ENCODE measurements at regions not wholly inside any gene's neighbourhood (a gene's known extent, or its start where the extent isn't known, plus 50 kb on each side); places are given as distances from the start of the nearest gene placed in this dataset.

DNA sequence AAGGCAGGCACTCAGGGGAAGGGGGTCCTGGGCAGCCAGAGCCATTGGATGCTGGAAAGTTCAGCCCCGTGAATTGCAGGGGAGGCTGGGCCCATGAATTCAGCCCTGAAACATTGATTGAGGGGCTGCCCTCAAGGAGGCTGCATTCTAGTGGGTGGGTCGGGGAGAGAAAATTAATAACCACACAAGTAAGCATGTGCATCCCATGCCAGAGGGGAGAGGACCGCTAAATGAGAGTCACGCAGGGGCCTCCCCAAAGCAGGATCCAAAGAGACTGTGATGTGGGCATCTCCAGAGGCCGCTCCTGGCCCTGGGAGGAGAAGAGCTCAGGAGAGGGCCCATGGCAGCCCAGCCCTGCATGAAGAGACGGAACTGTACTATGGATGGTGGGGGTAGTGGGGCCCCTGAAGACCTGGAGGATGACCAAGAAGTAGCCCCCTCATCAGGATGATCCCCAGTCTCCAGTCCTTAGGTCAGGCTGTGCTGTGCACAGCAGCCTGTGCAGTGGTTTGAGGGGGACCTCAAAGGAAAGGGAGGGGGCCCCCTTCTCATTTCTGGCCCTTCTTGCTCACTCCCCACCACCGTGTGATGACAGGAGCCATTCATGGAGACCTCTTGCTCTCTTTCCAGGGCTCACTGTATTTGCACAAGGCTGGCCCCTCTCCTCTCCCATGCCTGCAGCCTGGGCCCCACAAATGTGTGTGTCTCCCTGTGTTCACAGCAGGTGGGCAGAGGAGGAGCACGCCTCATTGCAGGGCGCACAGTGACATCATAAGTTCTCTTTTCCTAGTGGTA lies 233.6 kb upstream of the IRX1 start:
- H3K27ac ChIP-seq = no peak overlapping the region
- in situ Hi-C loops (cut with HindIII; ENCODE audit: low pct_ligation_motif_present, low sequenced_read_pairs) = no loop called here
- DNase-seq = no peak
- no peaks in the 10 kb centered on the region for H3K27me3 ChIP-seq (replicated peaks)
- TF ChIP-seq, protein P1, sequence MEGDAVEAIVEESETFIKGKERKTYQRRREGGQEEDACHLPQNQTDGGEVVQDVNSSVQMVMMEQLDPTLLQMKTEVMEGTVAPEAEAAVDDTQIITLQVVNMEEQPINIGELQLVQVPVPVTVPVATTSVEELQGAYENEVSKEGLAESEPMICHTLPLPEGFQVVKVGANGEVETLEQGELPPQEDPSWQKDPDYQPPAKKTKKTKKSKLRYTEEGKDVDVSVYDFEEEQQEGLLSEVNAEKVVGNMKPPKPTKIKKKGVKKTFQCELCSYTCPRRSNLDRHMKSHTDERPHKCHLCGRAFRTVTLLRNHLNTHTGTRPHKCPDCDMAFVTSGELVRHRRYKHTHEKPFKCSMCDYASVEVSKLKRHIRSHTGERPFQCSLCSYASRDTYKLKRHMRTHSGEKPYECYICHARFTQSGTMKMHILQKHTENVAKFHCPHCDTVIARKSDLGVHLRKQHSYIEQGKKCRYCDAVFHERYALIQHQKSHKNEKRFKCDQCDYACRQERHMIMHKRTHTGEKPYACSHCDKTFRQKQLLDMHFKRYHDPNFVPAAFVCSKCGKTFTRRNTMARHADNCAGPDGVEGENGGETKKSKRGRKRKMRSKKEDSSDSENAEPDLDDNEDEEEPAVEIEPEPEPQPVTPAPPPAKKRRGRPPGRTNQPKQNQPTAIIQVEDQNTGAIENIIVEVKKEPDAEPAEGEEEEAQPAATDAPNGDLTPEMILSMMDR (IDR thresholded peaks at IDR 0.05; ENCODE audit: low read depth, low read length, missing control alignments) = no peak
- no peaks in the 10 kb centered on the region for H3K36me3 ChIP-seq (replicated peaks)
- no peak overlapping the region for H3K4me3 ChIP-seq (ENCODE audit: low read depth, low read length)

DNA sequence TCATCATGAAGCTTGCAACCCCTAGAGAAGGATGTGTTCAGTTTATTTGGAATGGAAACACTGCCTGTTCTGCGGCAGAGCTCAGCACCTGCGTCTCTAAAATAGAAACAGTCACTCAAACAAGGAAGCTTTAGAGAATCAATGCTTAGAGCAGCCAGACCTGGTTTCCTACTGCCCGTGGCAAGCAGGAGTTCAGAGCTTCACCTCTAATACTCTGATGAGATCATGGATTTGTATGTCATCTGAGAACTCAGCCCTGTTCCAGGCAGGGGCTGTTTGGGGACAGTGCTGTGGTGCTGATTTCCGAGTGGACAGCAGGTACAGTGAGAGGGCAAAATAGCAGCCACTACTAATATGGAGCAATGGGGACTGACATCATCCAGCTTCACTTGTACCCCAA lies 236.0 kb upstream of the IRX1 start:
- no peak for DNase-seq
- Histone ChIP-seq H3K27ac (no peak overlapping the region), H3K27me3 (replicated peaks) (no peaks in the 10 kb centered on the region), H3K36me3 (replicated peaks) (no peaks in the 10 kb centered on the region), H3K4me3 (ENCODE audit: low read depth, low read length) (no peak overlapping the region)
- TF ChIP-seq, protein P1 (IDR thresholded peaks at IDR 0.05; ENCODE audit: low read depth, low read length, missing control alignments) = no peak
- in situ Hi-C loops (cut with HindIII; ENCODE audit: low pct_ligation_motif_present, low sequenced_read_pairs) = no loop called here

DNA sequence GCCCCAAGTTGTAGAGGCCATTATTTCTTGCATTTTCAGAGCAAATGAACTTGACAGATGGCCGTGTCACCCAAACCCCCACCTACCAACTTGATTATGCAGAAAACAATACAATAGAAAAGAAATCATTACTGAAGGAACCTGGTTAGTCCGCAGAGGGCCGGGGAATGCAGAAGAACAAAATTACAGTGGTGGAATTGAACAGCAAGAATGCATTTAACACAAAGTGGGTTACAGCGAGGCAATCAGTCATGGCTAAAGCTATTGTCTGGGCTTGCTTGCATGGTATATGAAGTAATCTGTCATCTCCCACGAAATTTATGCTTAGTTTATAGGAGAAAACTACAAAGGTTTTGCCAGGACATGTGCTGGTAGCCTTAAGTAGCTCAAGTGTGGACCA lies 238.3 kb upstream of the IRX1 start:
- no peak for DNase-seq
- TF ChIP-seq, protein P1 (IDR thresholded peaks at IDR 0.05; ENCODE audit: low read depth, low read length, missing control alignments) = no peak

DNA sequence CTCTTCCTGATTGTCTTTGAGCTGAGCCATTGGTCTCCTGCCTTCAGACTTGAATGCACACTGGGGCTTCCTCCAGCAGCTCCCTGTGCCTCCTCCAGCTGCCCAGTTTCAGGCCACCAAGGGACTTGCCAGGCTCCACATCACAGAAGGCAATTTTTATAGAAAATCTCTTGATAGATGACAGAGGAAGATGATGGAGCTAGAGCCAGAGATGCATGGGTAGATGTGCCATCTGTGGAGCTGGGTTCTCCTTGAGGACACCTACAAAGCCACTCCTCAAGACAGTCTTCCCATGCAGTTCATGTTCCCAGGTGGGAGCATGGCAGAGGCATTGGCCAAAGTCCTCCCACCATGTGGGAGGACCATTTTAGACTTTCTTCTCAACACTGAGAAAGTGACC lies 239.6 kb upstream of the IRX1 start:
- TF ChIP-seq, protein P1 (IDR thresholded peaks at IDR 0.05; ENCODE audit: low read depth, low read length, missing control alignments) = no peak
- H3K36me3 ChIP-seq (replicated peaks) = no peaks in the 10 kb centered on the region
- in situ Hi-C loops (cut with HindIII; ENCODE audit: low pct_ligation_motif_present, low sequenced_read_pairs) = no loop called here
- no peak for DNase-seq
- H3K27me3 ChIP-seq (replicated peaks) = no peaks in the 10 kb centered on the region
- no peak overlapping the region for H3K4me3 ChIP-seq (ENCODE audit: low read depth, low read length)
- H3K27ac ChIP-seq = no peak overlapping the region

More for the DNA sequence above, 238.3 kb upstream of the IRX1 start:
- Histone ChIP-seq H3K27ac (no peak overlapping the region), H3K36me3 (replicated peaks) (no peaks in the 10 kb centered on the region), H3K4me3 (ENCODE audit: low read depth, low read length) (no peak overlapping the region), H3K27me3 (replicated peaks) (no peaks in the 10 kb centered on the region)
- in situ Hi-C loops (cut with HindIII; ENCODE audit: low pct_ligation_motif_present, low sequenced_read_pairs) = no loop called here

DNA sequence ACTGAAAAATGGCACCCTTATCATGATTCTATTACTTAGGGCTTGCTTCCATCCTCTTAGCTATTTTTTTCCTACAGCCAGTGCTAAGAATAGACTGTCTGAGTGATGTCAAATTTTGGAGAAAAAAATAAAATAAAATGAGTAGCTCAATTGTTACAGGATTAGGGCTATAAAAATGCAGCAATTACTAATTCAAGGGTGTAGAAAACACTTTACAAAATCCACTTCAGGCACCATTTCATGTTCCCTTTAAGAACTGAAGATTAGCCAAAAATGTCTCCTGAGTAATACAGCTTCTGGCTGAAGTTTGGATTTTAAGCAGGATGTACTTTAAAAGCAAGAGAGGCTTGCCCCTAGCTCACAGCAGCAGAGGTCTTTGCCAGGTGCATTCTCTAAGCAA lies 240.5 kb upstream of the IRX1 start:
- TF ChIP-seq, protein P1 (IDR thresholded peaks at IDR 0.05; ENCODE audit: low read depth, low read length, missing control alignments) = no peak
- in situ Hi-C loops (cut with HindIII; ENCODE audit: low pct_ligation_motif_present, low sequenced_read_pairs) = no loop called here
- no peaks in the 10 kb centered on the region for H3K36me3 ChIP-seq (replicated peaks)

DNA sequence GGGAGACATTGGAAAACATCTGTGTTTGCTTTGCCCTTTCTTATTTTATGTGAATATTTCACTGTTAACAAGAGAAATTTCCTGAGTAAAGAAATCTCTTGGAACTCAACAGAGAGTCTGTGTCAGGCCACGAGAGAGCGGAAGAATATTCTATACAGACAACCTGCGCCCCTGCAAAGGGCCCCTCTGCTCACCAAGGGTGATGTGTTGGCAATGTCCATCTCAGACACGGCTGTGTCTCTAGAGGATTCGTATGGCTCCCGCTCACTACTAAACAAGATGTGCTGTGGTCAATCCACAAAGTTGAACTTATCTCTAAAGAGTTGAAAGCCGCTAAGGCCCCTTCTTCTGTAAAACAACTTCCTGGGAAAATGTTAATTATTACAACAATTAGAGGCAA lies 241.0 kb upstream of the IRX1 start:
- in situ Hi-C loops (cut with HindIII; ENCODE audit: low pct_ligation_motif_present, low sequenced_read_pairs) = no loop called here

More for the DNA sequence above, 240.5 kb upstream of the IRX1 start:
- no peak overlapping the region for H3K27ac ChIP-seq
- no peak overlapping the region for H3K4me3 ChIP-seq (ENCODE audit: low read depth, low read length)
- no peaks in the 10 kb centered on the region for H3K27me3 ChIP-seq (replicated peaks)
- DNase-seq = no peak

More for the DNA sequence above, 241.0 kb upstream of the IRX1 start:
- no peaks in the 10 kb centered on the region for H3K27me3 ChIP-seq (replicated peaks)
- TF ChIP-seq, protein P1 (IDR thresholded peaks at IDR 0.05; ENCODE audit: low read depth, low read length, missing control alignments) = no peak
- H3K4me3 ChIP-seq (ENCODE audit: low read depth, low read length) = no peak overlapping the region
- no peaks in the 10 kb centered on the region for H3K36me3 ChIP-seq (replicated peaks)
- H3K27ac ChIP-seq = no peak overlapping the region
- no peak for DNase-seq
